ENCODE measurements at regions not wholly inside any gene's neighbourhood (a gene's known extent, or its start where the extent isn't known, plus 50 kb on each side); places are given as distances from the start of the nearest gene placed in this dataset.

DNA sequence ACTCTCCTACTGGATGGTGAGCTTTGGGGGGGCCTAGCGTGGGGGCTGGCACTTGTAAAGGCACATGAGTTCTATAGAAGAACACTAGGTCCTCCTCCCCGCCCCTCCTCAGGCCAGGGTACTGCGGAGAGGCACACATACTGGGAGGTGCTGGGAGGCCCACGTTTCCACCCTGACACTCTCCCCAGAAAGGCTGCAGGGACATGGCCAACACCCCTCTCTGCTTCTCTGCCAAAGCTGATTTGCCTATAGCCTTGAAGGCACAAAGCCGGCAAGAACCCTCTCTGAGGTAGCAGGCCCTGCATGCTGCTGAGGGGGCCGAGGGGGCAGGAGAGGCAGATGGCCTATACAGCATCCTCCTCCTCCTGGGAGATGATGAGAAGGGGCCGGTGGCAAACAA, 112.8 kb downstream of the BUD13 start:
- H3K4me1 ChIP-seq (ENCODE audit: control insufficient read depth in 4 of 4, insufficient read depth in 4 of 4, low read length in 3 of 4), result peaks cover 12 to 47% (median 29%) of the 10 kb centered on the region in 4 donors
- 88% methylated on average over 7 of the region's 7 CpGs for WGBS
- TF ChIP-seq EGR1 (IDR thresholded peaks at IDR 0.05; ENCODE audit: low read depth in 2 of 2), result no peak
- no peak for TF ChIP-seq NR2F2 (IDR thresholded peaks at IDR 0.05)
- TF ChIP-seq YY1 (IDR thresholded peaks at IDR 0.05), result no peak
- no peak for TF ChIP-seq RAD21 (IDR thresholded peaks at IDR 0.05)
- TF ChIP-seq HNF4G (IDR thresholded peaks at IDR 0.05), result no peak
- no peak for TF ChIP-seq JUND (IDR thresholded peaks at IDR 0.05)
- TF ChIP-seq, protein P1, sequence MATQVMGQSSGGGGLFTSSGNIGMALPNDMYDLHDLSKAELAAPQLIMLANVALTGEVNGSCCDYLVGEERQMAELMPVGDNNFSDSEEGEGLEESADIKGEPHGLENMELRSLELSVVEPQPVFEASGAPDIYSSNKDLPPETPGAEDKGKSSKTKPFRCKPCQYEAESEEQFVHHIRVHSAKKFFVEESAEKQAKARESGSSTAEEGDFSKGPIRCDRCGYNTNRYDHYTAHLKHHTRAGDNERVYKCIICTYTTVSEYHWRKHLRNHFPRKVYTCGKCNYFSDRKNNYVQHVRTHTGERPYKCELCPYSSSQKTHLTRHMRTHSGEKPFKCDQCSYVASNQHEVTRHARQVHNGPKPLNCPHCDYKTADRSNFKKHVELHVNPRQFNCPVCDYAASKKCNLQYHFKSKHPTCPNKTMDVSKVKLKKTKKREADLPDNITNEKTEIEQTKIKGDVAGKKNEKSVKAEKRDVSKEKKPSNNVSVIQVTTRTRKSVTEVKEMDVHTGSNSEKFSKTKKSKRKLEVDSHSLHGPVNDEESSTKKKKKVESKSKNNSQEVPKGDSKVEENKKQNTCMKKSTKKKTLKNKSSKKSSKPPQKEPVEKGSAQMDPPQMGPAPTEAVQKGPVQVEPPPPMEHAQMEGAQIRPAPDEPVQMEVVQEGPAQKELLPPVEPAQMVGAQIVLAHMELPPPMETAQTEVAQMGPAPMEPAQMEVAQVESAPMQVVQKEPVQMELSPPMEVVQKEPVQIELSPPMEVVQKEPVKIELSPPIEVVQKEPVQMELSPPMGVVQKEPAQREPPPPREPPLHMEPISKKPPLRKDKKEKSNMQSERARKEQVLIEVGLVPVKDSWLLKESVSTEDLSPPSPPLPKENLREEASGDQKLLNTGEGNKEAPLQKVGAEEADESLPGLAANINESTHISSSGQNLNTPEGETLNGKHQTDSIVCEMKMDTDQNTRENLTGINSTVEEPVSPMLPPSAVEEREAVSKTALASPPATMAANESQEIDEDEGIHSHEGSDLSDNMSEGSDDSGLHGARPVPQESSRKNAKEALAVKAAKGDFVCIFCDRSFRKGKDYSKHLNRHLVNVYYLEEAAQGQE (IDR thresholded peaks at IDR 0.05), result no peak
- TF ChIP-seq, protein P2, sequence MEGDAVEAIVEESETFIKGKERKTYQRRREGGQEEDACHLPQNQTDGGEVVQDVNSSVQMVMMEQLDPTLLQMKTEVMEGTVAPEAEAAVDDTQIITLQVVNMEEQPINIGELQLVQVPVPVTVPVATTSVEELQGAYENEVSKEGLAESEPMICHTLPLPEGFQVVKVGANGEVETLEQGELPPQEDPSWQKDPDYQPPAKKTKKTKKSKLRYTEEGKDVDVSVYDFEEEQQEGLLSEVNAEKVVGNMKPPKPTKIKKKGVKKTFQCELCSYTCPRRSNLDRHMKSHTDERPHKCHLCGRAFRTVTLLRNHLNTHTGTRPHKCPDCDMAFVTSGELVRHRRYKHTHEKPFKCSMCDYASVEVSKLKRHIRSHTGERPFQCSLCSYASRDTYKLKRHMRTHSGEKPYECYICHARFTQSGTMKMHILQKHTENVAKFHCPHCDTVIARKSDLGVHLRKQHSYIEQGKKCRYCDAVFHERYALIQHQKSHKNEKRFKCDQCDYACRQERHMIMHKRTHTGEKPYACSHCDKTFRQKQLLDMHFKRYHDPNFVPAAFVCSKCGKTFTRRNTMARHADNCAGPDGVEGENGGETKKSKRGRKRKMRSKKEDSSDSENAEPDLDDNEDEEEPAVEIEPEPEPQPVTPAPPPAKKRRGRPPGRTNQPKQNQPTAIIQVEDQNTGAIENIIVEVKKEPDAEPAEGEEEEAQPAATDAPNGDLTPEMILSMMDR (IDR thresholded peaks at IDR 0.05; ENCODE audit: low read depth, low read length, missing input control), result no peak
- TF ChIP-seq, protein P3, sequence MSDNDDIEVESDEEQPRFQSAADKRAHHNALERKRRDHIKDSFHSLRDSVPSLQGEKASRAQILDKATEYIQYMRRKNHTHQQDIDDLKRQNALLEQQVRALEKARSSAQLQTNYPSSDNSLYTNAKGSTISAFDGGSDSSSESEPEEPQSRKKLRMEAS (IDR thresholded peaks at IDR 0.05), result no peak
- no peak for TF ChIP-seq RXRA (IDR thresholded peaks at IDR 0.05)
- no peak for TF ChIP-seq TAF1 (conservative IDR thresholded peaks at IDR 0.05)
- TF ChIP-seq ZBTB33 (IDR thresholded peaks at IDR 0.05), result no peak
- TF ChIP-seq, protein P4, sequence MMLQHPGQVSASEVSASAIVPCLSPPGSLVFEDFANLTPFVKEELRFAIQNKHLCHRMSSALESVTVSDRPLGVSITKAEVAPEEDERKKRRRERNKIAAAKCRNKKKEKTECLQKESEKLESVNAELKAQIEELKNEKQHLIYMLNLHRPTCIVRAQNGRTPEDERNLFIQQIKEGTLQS (IDR thresholded peaks at IDR 0.05), result no peak
- no peak for TF ChIP-seq FOXA1 (IDR thresholded peaks at IDR 0.05)
- no peak for TF ChIP-seq FOXA2 (IDR thresholded peaks at IDR 0.05)

GRCh38 chr11:116658876-116659535, 113.8 kb downstream of the BUD13 start:
- no peak overlapping the region for H3K9ac ChIP-seq (ENCODE audit: low read depth in 1 of 2, low read length in 2 of 2)
- no peak overlapping the region for H3K27ac ChIP-seq (ENCODE audit: low read depth in 1 of 2, low read length in 2 of 2)
- H3K36me3 ChIP-seq (ENCODE audit: control insufficient read depth in 4 of 4, insufficient read depth in 3 of 4, low read depth in 1 of 4, low read length in 3 of 4), result no peaks in the 10 kb centered on the region
- H3K4me1 ChIP-seq (ENCODE audit: control insufficient read depth in 4 of 4, insufficient read depth in 4 of 4, low read length in 3 of 4), result peaks cover 12 to 47% (median 29%) of the 10 kb centered on the region in 4 donors
- H3K27me3 ChIP-seq (ENCODE audit: control insufficient read depth in 4 of 4, insufficient read depth in 4 of 4, low read length in 3 of 4), result no peaks in the 10 kb centered on the region
- H3K4me3 ChIP-seq (ENCODE audit: low read depth in 1 of 3, low read length in 3 of 3), result no peak overlapping the region
- no peak for DNase-seq (ENCODE audit: low spot score)
- peaks cover 0 to 3% (median 1%) of the 10 kb centered on the region in 4 donors for H3K9me3 ChIP-seq (ENCODE audit: control insufficient read depth in 4 of 4, low read length in 3 of 4)
- no peak for TF ChIP-seq EGR1 (IDR thresholded peaks at IDR 0.05; ENCODE audit: low read depth in 2 of 2)
- no peak for TF ChIP-seq FOXA2 (IDR thresholded peaks at IDR 0.05)
- TF ChIP-seq SP1 (IDR thresholded peaks at IDR 0.05), result no peak
- no peak for TF ChIP-seq HNF4G (IDR thresholded peaks at IDR 0.05)
- no peak for TF ChIP-seq YY1 (IDR thresholded peaks at IDR 0.05)
- no peak for TF ChIP-seq JUND (IDR thresholded peaks at IDR 0.05)
- TF ChIP-seq GABPA (IDR thresholded peaks at IDR 0.05 in 1 of 2, conservative IDR thresholded peaks at IDR 0.05 in 1 of 2), result no peak
- TF ChIP-seq ZBTB33 (IDR thresholded peaks at IDR 0.05), result no peak
- TF ChIP-seq RAD21 (IDR thresholded peaks at IDR 0.05), result no peak
- TF ChIP-seq, protein P2 (IDR thresholded peaks at IDR 0.05; ENCODE audit: low read depth, low read length, missing input control), result no peak
- no peak for TF ChIP-seq TAF1 (conservative IDR thresholded peaks at IDR 0.05)
- TF ChIP-seq, protein P4 (IDR thresholded peaks at IDR 0.05), result no peak
- TF ChIP-seq FOXA1 (IDR thresholded peaks at IDR 0.05), result no peak
- 92% methylated on average over 14 of the region's 14 CpGs for WGBS

More for the DNA sequence above, 112.8 kb downstream of the BUD13 start:
- DNase-seq (ENCODE audit: low spot score), result no peak
- Histone ChIP-seq H3K36me3 (ENCODE audit: control insufficient read depth in 4 of 4, insufficient read depth in 3 of 4, low read depth in 1 of 4, low read length in 3 of 4) (no peaks in the 10 kb centered on the region), H3K9me3 (ENCODE audit: control insufficient read depth in 4 of 4, low read length in 3 of 4) (peaks cover 0 to 2% (median under 1%) of the 10 kb centered on the region in 4 donors), H3K9ac (ENCODE audit: low read depth in 1 of 2, low read length in 2 of 2) (no peak overlapping the region), H3K4me3 (ENCODE audit: low read depth in 1 of 3, low read length in 3 of 3) (no peak overlapping the region), H3K27ac (ENCODE audit: low read depth in 1 of 2, low read length in 2 of 2) (no peak overlapping the region), H3K27me3 (ENCODE audit: control insufficient read depth in 4 of 4, insufficient read depth in 4 of 4, low read length in 3 of 4) (no peaks in the 10 kb centered on the region)
